BJ (cell line): ENCODE measurements at regions not wholly inside any gene's neighbourhood (a gene's known extent, or its start where the extent isn't known, plus 50 kb on each side); places are given as distances from the start of the nearest gene placed in this dataset.

Experiments used
- CTCF ChIA-PET: fragments of 350-600 bp; formaldehyde crosslinking; extraction: SDS; loops from one replicate; lab custom pipeline; 2021; ENCODE audit warnings: antibody characterized with exemption, inconsistent platforms; lab: Yijun Ruan, JAX
- POLR2A ChIA-PET: fragments of 300-600 bp; sonication (Branson Sonifier 250); formaldehyde crosslinking; extraction: SDS; loops from one replicate; lab custom pipeline; 2021; ENCODE audit warnings: antibody characterized with exemption; lab: Charles Lee
- DNase-seq: peaks from one replicate; pipeline ENCODE4 v3.0.0-alpha.2; 2011; ENCODE audit warnings: low read depth
- H3K27me3 ChIP-seq: 2 replicates; pipeline ENCODE4 v1.6.0; 2011; ENCODE audit warnings: low read length; ENCODE audit not compliant: control insufficient read depth, insufficient read depth
- H3K36me3 ChIP-seq: 2 replicates; pipeline ENCODE4 v1.5.1; 2011; ENCODE audit warnings: low read length; ENCODE audit not compliant: control insufficient read depth, insufficient read depth
- H3K4me3 ChIP-seq: 2 replicates; pipeline ENCODE4 v1.5.1; 2011; ENCODE audit warnings: low read depth, mild to moderate bottlenecking, control low read depth, low read length
- TF ChIP-seq, protein P1 (sequence below): IDR thresholded peaks from 2 replicates; pipeline ENCODE4 v1.5.1; 2011; ENCODE audit warnings: low read depth, mild to moderate bottlenecking, control low read depth, inconsistent platforms, low read length, moderate library complexity; ENCODE audit not compliant: insufficient read depth

DNA sequence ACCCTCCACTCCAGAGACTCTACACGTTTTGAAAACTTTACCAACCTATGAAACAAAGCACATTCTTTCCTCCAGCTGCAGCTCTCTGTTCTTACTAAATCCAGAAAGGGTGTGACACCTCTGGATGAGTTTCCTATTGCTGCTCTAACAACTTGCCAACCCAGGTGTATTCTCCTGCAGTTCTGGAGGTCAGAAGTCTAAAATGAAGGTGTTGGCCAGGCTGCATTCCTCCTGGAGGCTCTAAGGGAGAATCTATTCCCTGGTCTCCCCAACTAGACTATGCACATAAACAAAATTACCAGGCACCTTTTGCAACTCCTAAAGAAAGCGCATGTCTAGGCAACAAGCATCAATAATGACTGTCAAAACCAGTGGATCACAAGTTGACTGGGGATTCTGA is 128.8 kb downstream of the NUFIP1 start:
- Histone ChIP-seq H3K27me3 (no peaks in the 10 kb centered on the region; the same call in 1 of the 2 replicates), H3K36me3 (no peaks in the 10 kb centered on the region), H3K4me3 (no peak overlapping the region)
- TF ChIP-seq, protein P1, sequence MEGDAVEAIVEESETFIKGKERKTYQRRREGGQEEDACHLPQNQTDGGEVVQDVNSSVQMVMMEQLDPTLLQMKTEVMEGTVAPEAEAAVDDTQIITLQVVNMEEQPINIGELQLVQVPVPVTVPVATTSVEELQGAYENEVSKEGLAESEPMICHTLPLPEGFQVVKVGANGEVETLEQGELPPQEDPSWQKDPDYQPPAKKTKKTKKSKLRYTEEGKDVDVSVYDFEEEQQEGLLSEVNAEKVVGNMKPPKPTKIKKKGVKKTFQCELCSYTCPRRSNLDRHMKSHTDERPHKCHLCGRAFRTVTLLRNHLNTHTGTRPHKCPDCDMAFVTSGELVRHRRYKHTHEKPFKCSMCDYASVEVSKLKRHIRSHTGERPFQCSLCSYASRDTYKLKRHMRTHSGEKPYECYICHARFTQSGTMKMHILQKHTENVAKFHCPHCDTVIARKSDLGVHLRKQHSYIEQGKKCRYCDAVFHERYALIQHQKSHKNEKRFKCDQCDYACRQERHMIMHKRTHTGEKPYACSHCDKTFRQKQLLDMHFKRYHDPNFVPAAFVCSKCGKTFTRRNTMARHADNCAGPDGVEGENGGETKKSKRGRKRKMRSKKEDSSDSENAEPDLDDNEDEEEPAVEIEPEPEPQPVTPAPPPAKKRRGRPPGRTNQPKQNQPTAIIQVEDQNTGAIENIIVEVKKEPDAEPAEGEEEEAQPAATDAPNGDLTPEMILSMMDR, result no peak
- CTCF ChIA-PET, result no interaction called here
- no peak for DNase-seq
- POLR2A ChIA-PET, result no interaction called here

- DNase-seq, result no peak
- ChIA-PET CTCF (interaction anchor here (1.3 kb wide), 1 partner anchor 11 kb away, joined by 3 read pairs; no protein-coding TSS in a partner anchor), POLR2A (no interaction called here)
These were observed 131.5 kb downstream of the NUFIP1 start for GRCh38 chr13:44857736-44858135.

GRCh38 chr13:44857061-44857460 is 132.2 kb downstream of the NUFIP1 start:
- DNase-seq, result no peak
- Histone ChIP-seq H3K4me3 (no peak overlapping the region), H3K36me3 (no peaks in the 10 kb centered on the region), H3K27me3 (no peaks in the 10 kb centered on the region; the same call in 1 of the 2 replicates)
- TF ChIP-seq, protein P1, result no peak
- POLR2A ChIA-PET, result no interaction called here
- CTCF ChIA-PET, result no interaction called here

More at GRCh38 chr13:44857736-44858135, 131.5 kb downstream of the NUFIP1 start:
- H3K36me3 ChIP-seq, result no peaks in the 10 kb centered on the region
- H3K27me3 ChIP-seq, result no peaks in the 10 kb centered on the region; the same call in 1 of the 2 replicates
- TF ChIP-seq, protein P1, result no peak
- no peak overlapping the region for H3K4me3 ChIP-seq

GRCh38 chr13:44855860-44856259 is 133.4 kb downstream of the NUFIP1 start:
- ChIA-PET POLR2A (no interaction called here), CTCF (interaction anchor here (0.6 kb wide), 1 partner anchor 14 kb away, joined by 3 read pairs; no protein-coding TSS in a partner anchor)
- TF ChIP-seq, protein P1, result no peak
- H3K27me3 ChIP-seq, result no peaks in the 10 kb centered on the region; the same call in 1 of the 2 replicates
- DNase-seq, result no peak
- no peaks in the 10 kb centered on the region for H3K36me3 ChIP-seq
- H3K4me3 ChIP-seq, result no peak overlapping the region

GRCh38 chr13:44854313-44855060 is 134.8 kb downstream of the NUFIP1 start:
- POLR2A ChIA-PET, result no interaction called here
- TF ChIP-seq, protein P1, result no peak
- Histone ChIP-seq H3K36me3 (no peaks in the 10 kb centered on the region), H3K27me3 (no peaks in the 10 kb centered on the region), H3K4me3 (no peak overlapping the region)
- CTCF ChIA-PET, result interaction anchor here (0.7 to 1.5 kb wide), 2 partner anchors 24 to 120 kb away, joined by 3 read pairs; no protein-coding TSS in a partner anchor
- no peak for DNase-seq
